Fibroblast of the aortic adventitia (primary cell): ENCODE measurements at regions not wholly inside any gene's neighbourhood (a gene's known extent, or its start where the extent isn't known, plus 50 kb on each side); places are given as distances from the start of the nearest gene placed in this dataset.

ENCODE experiments used
- DNase-seq: peaks from one replicate; pipeline ENCODE4 v3.0.0-alpha.2; 2010; ENCODE audit warnings: low read depth
- H3K4me3 ChIP-seq: 2 replicates; pipeline ENCODE4 v1.5.1; 2011; ENCODE audit warnings: low read depth, mild to moderate bottlenecking, control low read depth, low read length, moderate library complexity
- CTCF ChIP-seq: IDR thresholded peaks from 2 replicates; pipeline ENCODE4 v1.5.1; 2011; ENCODE audit warnings: mild to moderate bottlenecking, low read length, control low read depth, inconsistent platforms; ENCODE audit not compliant: insufficient read depth

DNA sequence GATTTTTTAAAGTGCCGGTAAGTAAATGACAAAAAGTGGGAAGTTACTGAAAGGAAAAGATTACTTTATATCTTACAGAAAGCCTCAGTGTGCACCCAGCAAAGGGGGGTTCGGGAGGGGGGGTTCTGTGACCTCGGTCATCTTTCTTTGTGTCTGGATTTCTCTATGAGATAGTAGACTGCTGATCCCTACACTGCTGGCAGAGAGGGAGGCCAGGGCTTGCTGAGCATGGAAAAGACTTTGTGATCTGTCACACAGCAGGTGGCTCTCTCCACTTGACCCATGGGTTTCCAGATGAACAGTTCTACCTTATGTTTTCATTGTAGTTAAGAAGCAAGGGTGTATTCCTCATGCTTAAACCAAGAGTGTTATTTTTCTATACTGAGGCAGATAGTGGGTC is 475.6 kb downstream of the PCDH10 start:
- no peak overlapping the region for H3K4me3 ChIP-seq
- no peak for TF ChIP-seq CTCF
- DNase-seq, result no peak

DNA sequence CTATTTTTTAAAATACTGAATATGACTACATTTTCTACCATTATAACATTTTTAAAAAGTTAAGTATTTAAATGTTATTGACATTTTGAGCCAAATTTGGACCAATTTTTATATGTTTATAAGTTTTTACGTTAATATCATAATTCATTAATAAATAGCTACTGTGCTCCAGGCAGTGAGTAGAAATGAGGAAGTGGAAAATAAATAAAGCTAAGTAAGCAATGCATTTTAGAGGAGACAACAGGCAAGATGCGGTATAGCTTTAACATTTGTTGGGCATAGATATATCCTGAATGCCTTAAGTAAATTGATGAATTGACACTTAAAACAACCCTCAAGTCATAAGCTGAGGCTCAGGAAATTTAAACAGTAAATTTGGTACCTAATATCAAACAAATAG is 474.8 kb downstream of the PCDH10 start:
- no peak for DNase-seq
- H3K4me3 ChIP-seq, result no peak overlapping the region
- no peak for TF ChIP-seq CTCF

- DNase-seq, result no peak
- no peak overlapping the region for H3K4me3 ChIP-seq
- no peak for TF ChIP-seq CTCF
These were observed 472.5 kb downstream of the PCDH10 start for GRCh38 chr4:133621628-133622027.

- DNase-seq, result no peak
- no peak overlapping the region for H3K4me3 ChIP-seq
- no peak for TF ChIP-seq CTCF
These were observed 471.5 kb downstream of the PCDH10 start for GRCh38 chr4:133620555-133620954.

DNA sequence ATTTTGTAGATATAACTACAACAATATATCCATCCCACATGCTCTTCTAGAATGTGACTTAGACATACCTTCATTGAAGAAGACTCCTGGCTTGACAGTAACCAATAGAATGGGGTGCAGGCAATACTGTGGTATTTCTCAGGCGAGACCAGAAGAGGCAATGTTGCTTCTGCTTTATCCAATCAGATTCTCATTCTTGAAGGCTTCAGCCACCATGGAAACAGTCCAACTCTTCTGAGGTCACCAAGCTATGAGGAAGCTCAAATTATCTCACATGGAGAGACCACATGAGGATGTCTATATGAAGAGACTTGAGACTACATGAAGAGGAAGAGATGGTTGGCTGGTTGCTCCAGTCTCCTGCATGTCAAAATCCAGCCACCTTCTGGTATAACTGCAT is 469.9 kb downstream of the PCDH10 start:
- TF ChIP-seq CTCF, result no peak
- DNase-seq, result no peak
- no peak overlapping the region for H3K4me3 ChIP-seq

- H3K4me3 ChIP-seq, result no peak overlapping the region
- TF ChIP-seq CTCF, result no peak
- no peak for DNase-seq
These were observed 450.9 kb downstream of the PCDH10 start for GRCh38 chr4:133600008-133600407.

DNA sequence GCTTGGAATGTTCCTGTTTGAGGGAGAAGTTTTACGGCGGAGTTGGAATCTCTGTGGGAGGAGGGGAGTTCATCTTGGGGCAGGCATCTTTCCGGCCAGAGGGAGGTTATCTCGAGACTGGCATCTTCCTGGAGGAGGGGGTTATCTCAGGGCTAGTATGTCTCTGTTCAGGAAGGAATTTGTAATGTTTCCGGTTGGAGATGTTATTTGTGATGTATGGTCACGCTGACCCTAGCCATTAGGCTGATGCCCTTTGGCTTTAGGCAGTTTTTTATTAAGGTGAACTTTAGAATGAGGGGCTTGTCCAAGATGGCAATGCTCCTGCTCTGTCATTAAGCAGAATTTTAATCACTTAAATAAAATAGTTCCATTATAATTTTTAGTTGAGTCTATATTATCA is 449.7 kb downstream of the PCDH10 start:
- H3K4me3 ChIP-seq, result no peak overlapping the region
- DNase-seq, result no peak
- TF ChIP-seq CTCF, result no peak
